ENCODE measurements at regions not wholly inside any gene's neighbourhood (a gene's known extent, or its start where the extent isn't known, plus 50 kb on each side); places are given as distances from the start of the nearest gene placed in this dataset.

GRCh38 chr1:168941640-168942039 lies 164.8 kb upstream of the ATP1B1 start:
- TF ChIP-seq, protein P1, sequence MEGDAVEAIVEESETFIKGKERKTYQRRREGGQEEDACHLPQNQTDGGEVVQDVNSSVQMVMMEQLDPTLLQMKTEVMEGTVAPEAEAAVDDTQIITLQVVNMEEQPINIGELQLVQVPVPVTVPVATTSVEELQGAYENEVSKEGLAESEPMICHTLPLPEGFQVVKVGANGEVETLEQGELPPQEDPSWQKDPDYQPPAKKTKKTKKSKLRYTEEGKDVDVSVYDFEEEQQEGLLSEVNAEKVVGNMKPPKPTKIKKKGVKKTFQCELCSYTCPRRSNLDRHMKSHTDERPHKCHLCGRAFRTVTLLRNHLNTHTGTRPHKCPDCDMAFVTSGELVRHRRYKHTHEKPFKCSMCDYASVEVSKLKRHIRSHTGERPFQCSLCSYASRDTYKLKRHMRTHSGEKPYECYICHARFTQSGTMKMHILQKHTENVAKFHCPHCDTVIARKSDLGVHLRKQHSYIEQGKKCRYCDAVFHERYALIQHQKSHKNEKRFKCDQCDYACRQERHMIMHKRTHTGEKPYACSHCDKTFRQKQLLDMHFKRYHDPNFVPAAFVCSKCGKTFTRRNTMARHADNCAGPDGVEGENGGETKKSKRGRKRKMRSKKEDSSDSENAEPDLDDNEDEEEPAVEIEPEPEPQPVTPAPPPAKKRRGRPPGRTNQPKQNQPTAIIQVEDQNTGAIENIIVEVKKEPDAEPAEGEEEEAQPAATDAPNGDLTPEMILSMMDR (IDR thresholded peaks at IDR 0.05; ENCODE audit: low read depth, low read length): no peak
- no peak for DNase-seq (ENCODE audit: extremely low read depth, low read depth)

- TF ChIP-seq, protein P1 (IDR thresholded peaks at IDR 0.05; ENCODE audit: low read depth, low read length): no peak
- DNase-seq (ENCODE audit: extremely low read depth, low read depth): no peak
Observed at GRCh38 chr1:168942165-168942564, 164.3 kb upstream of the ATP1B1 start.

DNA sequence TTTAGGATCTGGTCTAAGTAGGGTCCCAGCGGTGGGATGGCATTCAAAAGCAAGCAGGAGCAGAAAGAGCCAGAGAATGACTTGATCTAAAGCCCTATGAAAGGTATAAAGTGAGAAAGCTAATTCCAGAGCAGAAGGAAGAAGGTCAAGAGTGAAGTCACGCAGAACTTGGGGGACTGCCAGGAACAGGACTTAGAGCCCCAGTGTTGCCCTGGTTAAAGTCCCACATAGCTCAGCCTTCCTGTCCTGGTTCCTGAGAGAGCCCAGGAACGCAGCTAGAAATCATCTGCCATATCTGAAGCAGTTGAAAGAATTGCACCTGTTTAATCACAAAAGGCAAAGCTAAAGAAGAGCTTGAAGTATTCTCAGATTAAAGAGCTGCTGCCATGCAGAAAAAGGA lies 160.6 kb upstream of the ATP1B1 start:
- no peak for DNase-seq (ENCODE audit: extremely low read depth, low read depth)
- TF ChIP-seq, protein P1 (IDR thresholded peaks at IDR 0.05; ENCODE audit: low read depth, low read length): no peak

DNA sequence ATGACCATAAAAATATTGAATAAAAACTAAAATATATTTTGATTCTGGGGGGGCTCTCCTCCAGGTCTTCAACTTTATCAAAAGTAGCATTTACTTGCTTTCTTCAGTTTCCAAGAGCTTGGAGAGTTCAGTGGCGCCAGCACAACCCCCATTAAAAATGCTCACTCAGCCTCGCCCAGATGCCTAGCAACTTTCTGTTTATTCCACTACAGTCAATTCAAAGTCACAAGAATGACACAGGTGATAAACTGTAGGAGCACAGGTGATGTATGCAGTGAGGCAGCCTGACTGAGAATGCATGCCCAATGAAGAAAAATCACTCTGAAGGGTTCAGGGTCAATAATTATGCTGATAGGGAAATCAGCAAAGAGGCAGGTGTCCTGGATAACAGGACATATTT lies 159.4 kb upstream of the ATP1B1 start:
- no peak for DNase-seq (ENCODE audit: extremely low read depth, low read depth)
- TF ChIP-seq, protein P1 (IDR thresholded peaks at IDR 0.05; ENCODE audit: low read depth, low read length): no peak

DNA sequence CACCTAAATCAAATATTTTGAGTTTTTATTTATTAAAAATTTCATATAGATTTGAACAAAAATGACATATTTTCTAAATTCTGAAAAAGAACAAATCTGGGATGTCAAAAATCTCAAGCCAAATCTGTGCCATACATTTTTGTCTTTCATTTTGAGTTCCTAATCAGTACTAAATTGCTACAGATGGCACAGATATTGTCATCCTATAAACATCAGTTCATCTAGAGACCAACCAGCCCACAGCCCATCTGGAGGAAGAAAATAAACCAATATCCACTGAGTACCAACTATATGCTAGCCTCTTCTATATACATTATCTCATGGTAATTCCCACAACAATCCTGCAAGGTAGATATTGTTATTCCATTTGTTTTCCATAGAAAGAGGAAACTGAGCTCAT lies 156.8 kb upstream of the ATP1B1 start:
- TF ChIP-seq, protein P1 (IDR thresholded peaks at IDR 0.05; ENCODE audit: low read depth, low read length): no peak
- no peak for DNase-seq (ENCODE audit: extremely low read depth, low read depth)

GRCh38 chr1:168957818-168958217 lies 148.7 kb upstream of the ATP1B1 start:
- TF ChIP-seq, protein P1 (IDR thresholded peaks at IDR 0.05; ENCODE audit: low read depth, low read length): no peak
- DNase-seq (ENCODE audit: extremely low read depth, low read depth): no peak

GRCh38 chr1:168958562-168959289 lies 147.8 kb upstream of the ATP1B1 start:
- no peak for DNase-seq (ENCODE audit: extremely low read depth, low read depth)

More at GRCh38 chr1:168958562-168959289, 147.8 kb upstream of the ATP1B1 start:
- TF ChIP-seq, protein P1 (IDR thresholded peaks at IDR 0.05; ENCODE audit: low read depth, low read length): no peak

Measured in AG09319 (cell line).